ENCODE measurements at regions not wholly inside any gene's neighbourhood (a gene's known extent, or its start where the extent isn't known, plus 50 kb on each side); places are given as distances from the start of the nearest gene placed in this dataset.
"Not testable (repeated sequence)": the region's sequence is repeated elsewhere in the genome, so short reads cannot be mapped to it uniquely, and the experiment has no call there.

- Histone ChIP-seq H3K9me3 (no peaks in the 10 kb centered on the region), H3K27me3 (replicated peaks in 1 of 7) (peaks cover 0 to 26% (median 0%) of the 10 kb centered on the region in 7 donors), H3K36me3 (no peaks in the 10 kb centered on the region), H3K4me3 (no peak overlapping the region), H3K4me1 (no peaks in the 10 kb centered on the region), H3K27ac (no peak overlapping the region)
- TF ChIP-seq POLR2A (IDR thresholded peaks at IDR 0.05) (no peak), CTCF (IDR thresholded peaks at IDR 0.05 in 8 of 11, conservative IDR thresholded peaks at IDR 0.05 in 3 of 11) (no peak), POLR2AphosphoS5 (IDR thresholded peaks at IDR 0.05) (no peak)
- no peak for DNase-seq
- intact Hi-C loops (cut with DNase I; ENCODE audit: low total_unique reads): no loop called here
- 69 to 92% (median 87%) methylated on average over 6 of the region's 6 CpGs for WGBS, 5 donors
These were observed 161.9 kb upstream of the STK26 start for GRCh38 chrX:131861088-131861787.

GRCh38 chrX:131862321-131862720, 160.8 kb upstream of the STK26 start:
- Histone ChIP-seq H3K36me3 (no peaks in the 10 kb centered on the region), H3K27me3 (replicated peaks in 1 of 7) (peaks cover 0 to 25% (median 0%) of the 10 kb centered on the region in 7 donors)

GRCh38 chrX:131869182-131869581, 153.9 kb upstream of the STK26 start:
- Histone ChIP-seq H3K36me3 (no peaks in the 10 kb centered on the region), H3K9me3 (no peaks in the 10 kb centered on the region), H3K27me3 (replicated peaks in 1 of 7) (peaks cover 0 to 6% (median 0%) of the 10 kb centered on the region in 7 donors), H3K27ac (no peak overlapping the region), H3K4me1 (no peaks in the 10 kb centered on the region), H3K4me3 (no peak overlapping the region)
- no peak for DNase-seq
- intact Hi-C loops (cut with DNase I; ENCODE audit: low total_unique reads): no loop called here
- TF ChIP-seq POLR2AphosphoS5 (IDR thresholded peaks at IDR 0.05): no peak
- no peak for TF ChIP-seq POLR2A (IDR thresholded peaks at IDR 0.05)
- TF ChIP-seq CTCF (IDR thresholded peaks at IDR 0.05 in 8 of 11, conservative IDR thresholded peaks at IDR 0.05 in 3 of 11): no peak

More at GRCh38 chrX:131862321-131862720, 160.8 kb upstream of the STK26 start:
- Histone ChIP-seq H3K9me3 (no peaks in the 10 kb centered on the region), H3K27ac (no peak overlapping the region), H3K4me3 (no peak overlapping the region), H3K4me1 (no peaks in the 10 kb centered on the region)
- intact Hi-C loops (cut with DNase I; ENCODE audit: low total_unique reads): no loop called here
- WGBS, 5 donors: 64 to 85% (median 84%) methylated on average over 3 of the region's 3 CpGs
- no peak for TF ChIP-seq CTCF (IDR thresholded peaks at IDR 0.05 in 8 of 11, conservative IDR thresholded peaks at IDR 0.05 in 3 of 11)
- TF ChIP-seq POLR2AphosphoS5 (IDR thresholded peaks at IDR 0.05): no peak
- TF ChIP-seq POLR2A (IDR thresholded peaks at IDR 0.05): no peak
- DNase-seq: no peak

GRCh38 chrX:131874300-131874699, 148.8 kb upstream of the STK26 start:
- WGBS, 5 donors: 85 to 96% (median 90%) methylated on average over 2 to 3 of the region's 3 CpGs
- Histone ChIP-seq H3K9me3 (no peaks in the 10 kb centered on the region), H3K27me3 (replicated peaks in 1 of 7) (no peaks in the 10 kb centered on the region), H3K4me1 (no peaks in the 10 kb centered on the region), H3K36me3 (no peaks in the 10 kb centered on the region), H3K27ac (no peak overlapping the region), H3K4me3 (no peak overlapping the region)
- TF ChIP-seq POLR2A (IDR thresholded peaks at IDR 0.05): no peak
- TF ChIP-seq CTCF (IDR thresholded peaks at IDR 0.05 in 8 of 11, conservative IDR thresholded peaks at IDR 0.05 in 3 of 11): no peak
- TF ChIP-seq POLR2AphosphoS5 (IDR thresholded peaks at IDR 0.05): no peak
- intact Hi-C loops (cut with DNase I; ENCODE audit: low total_unique reads): no loop called here
- no peak for DNase-seq

GRCh38 chrX:131875827-131876226, 147.3 kb upstream of the STK26 start:
- H3K4me3 ChIP-seq; H3K4me1 ChIP-seq; H3K27me3 ChIP-seq (replicated peaks in 1 of 7); H3K27ac ChIP-seq; intact Hi-C loops (cut with DNase I; ENCODE audit: low total_unique reads); H3K9me3 ChIP-seq; DNase-seq; H3K36me3 ChIP-seq: not testable (repeated sequence)
- WGBS, 5 donors: 100% methylated on average over 1 of the region's 1 CpG; no CpG with 5 or more reads in 1 of the 5 donors

Measured in spleen (tissue), 11 donors.